ENCODE measurements at regions not wholly inside any gene's neighbourhood (a gene's known extent, or its start where the extent isn't known, plus 50 kb on each side); places are given as distances from the start of the nearest gene placed in this dataset.

DNA sequence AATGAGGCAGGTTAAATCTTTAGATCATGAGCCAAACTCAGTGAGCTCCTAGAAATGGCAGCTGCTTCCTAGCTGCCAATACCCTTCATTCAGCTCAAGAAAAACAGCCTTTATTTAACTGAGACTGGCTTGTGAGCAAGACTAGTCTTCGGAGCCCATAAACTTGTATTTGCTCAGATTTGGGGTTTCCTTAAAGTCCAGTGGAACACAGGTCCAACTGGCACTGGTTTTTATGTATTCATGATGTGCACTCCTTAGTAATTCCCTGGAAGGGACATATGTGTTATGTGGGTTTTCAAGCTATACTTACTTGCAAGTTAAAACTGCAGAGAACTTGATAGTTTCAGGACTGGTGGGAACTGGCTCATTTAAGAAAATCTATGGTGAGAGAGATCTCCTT, 380.1 kb upstream of the TMEM132C start:
- TF ChIP-seq, protein P1, sequence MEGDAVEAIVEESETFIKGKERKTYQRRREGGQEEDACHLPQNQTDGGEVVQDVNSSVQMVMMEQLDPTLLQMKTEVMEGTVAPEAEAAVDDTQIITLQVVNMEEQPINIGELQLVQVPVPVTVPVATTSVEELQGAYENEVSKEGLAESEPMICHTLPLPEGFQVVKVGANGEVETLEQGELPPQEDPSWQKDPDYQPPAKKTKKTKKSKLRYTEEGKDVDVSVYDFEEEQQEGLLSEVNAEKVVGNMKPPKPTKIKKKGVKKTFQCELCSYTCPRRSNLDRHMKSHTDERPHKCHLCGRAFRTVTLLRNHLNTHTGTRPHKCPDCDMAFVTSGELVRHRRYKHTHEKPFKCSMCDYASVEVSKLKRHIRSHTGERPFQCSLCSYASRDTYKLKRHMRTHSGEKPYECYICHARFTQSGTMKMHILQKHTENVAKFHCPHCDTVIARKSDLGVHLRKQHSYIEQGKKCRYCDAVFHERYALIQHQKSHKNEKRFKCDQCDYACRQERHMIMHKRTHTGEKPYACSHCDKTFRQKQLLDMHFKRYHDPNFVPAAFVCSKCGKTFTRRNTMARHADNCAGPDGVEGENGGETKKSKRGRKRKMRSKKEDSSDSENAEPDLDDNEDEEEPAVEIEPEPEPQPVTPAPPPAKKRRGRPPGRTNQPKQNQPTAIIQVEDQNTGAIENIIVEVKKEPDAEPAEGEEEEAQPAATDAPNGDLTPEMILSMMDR (IDR thresholded peaks at IDR 0.05 in 4 of 5, conservative IDR thresholded peaks at IDR 0.05 in 1 of 5): no peak
- TF ChIP-seq POLR2A (IDR thresholded peaks at IDR 0.05): no peak

All from gastrocnemius medialis (tissue), 4 donors.